HL-60 (cell line): ENCODE measurements at regions not wholly inside any gene's neighbourhood (a gene's known extent, or its start where the extent isn't known, plus 50 kb on each side); places are given as distances from the start of the nearest gene placed in this dataset.

Experiments used
- CTCF ChIP-seq: IDR thresholded peaks from one replicate; pipeline ENCODE4 v1.5.1; 2011; ENCODE audit warnings: low read length, control low read depth, inconsistent platforms; ENCODE audit not compliant: insufficient read depth
- GABPA ChIP-seq: IDR thresholded peaks from 2 replicates; pipeline ENCODE4 v1.6.1; 2012; ENCODE audit warnings: low read depth
- POLR2AphosphoS5 ChIP-seq: IDR thresholded peaks from 2 replicates; pipeline ENCODE4 v1.6.1; 2012; ENCODE audit warnings: low read depth
- REST ChIP-seq: IDR thresholded peaks from 2 replicates; pipeline ENCODE4 v1.6.1; 2012; ENCODE audit warnings: low read depth; ENCODE audit not compliant: insufficient replicate concordance

GRCh38 chr5:106874974-106875373 is 795.8 kb downstream of the EFNA5 start:
- TF ChIP-seq CTCF (no peak), GABPA (no peak), REST (no peak), POLR2AphosphoS5 (no peak)
